ENCODE measurements at regions not wholly inside any gene's neighbourhood (a gene's known extent, or its start where the extent isn't known, plus 50 kb on each side); places are given as distances from the start of the nearest gene placed in this dataset.

DNA sequence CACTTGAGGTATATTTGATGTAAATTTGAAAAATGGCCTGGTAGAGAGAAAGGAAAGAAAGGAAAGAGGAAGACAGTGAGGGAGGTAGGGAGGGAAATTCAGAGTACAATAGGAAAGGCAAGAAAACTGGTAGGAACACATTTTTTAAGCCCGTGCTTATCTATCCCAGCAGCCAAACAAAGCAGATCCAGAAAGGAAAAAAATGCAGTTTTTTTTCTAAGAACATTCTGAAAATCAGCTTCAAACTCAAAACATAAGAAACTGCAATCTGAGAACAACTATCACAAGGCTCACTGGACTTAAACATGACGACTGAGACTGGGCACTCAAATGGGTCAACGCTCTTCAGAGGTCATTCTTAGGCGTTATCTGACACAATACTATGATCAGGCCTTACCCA is 408.3 kb upstream of the DDI1 start:
- DNase-seq: no peak

GRCh38 chr11:103631841-103632240 is 404.6 kb upstream of the DDI1 start:
- no peak for DNase-seq

- DNase-seq: no peak
These were observed 403.2 kb upstream of the DDI1 start for GRCh38 chr11:103633068-103633788.

DNA sequence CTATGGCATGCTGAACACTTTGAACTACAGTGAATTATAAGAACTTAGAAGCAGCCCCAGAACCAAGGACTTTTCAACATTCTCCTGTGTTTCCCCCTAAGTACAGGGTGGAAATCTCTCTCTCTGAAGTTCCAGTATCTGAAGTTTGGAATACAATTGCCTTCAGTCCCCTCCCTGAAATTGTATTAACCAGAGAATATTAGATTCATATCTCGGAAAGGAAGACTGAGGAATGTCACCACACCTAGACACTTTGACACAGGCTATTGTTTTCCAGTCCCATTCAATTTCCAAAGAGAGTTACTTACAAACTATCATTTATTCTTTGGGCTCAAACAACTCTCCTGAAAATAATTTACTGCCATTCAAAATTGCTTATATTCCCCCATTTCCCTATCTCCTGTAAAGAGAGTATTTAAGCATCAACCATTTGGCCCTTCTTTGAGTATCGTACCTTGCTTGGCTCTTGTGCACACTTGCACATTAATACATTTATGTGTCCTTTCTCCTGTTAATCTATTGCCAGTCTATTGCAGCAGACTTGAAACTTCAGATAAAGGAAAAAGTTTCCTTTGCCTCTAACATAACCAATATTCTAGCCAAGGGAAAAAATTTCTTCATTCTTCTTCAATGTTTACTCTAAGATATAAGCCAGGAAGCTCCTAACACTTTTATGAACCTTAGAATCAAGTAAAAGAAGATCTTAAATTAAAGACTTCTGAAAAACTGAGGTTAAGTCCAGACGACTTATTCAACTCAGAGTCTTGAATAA is 402.4 kb upstream of the DDI1 start:
- no peak for DNase-seq

- no peak for DNase-seq
These were observed 400.2 kb upstream of the DDI1 start for GRCh38 chr11:103636232-103636631.

DNA sequence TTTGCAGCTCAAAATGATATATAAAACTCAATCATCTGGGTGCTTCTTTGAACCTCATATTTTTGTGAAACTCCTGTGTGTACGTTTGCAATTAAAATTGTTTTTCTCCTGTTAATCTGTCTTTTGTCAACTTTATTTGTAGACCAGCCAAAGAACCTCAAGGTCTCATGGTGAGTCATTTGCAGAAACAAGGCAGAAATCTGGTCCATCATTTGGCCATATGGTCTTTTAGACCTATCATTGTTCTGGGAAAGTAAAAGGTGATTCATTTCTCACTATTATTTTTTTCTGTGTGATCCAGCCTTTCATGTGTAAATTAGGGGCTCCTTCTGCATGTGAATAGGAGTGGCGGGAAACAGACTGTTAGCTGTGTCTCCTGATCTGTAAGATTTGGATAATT is 399.1 kb upstream of the DDI1 start:
- DNase-seq: no peak

DNA sequence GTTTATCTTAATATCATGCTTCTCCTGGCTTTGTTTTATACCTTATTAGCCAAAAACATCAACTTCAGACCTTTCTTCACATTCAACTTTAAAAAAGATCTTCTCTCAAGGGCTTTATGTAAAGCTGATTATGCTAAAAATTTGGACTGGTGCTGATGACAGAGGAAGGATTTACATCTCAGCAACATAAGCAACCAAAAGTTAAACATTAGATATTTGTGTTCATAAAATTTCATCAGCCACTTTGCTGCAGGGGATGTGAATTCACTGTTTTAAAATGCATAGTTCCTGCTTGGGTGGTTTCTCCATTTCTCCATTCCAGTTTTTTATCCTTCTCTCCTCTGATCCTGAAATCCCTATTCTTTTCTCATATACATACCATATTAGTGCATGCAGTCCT is 398.6 kb upstream of the DDI1 start:
- no peak for DNase-seq

GRCh38 chr11:103644676-103645075 is 391.8 kb upstream of the DDI1 start:
- no peak for DNase-seq

DNA sequence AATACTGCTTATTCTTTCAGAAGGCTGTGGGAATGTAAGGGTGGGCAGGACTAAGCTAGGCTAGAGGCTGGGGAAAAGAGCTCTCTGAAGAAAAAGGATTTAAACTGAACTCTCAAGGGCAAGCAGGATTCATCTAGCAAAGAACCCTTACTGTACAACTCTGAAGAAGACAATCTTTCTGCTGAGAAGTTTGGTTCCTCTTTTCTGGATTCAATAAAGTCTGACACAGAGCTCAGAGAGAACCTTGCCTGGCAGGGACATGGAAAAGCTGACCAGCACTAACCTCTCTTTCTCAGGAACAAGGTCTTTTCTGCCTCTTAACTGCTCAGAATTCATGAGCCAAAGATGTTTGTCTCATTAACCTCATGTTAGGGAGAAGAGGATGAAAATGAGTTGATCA is 388.4 kb upstream of the DDI1 start:
- DNase-seq: no peak

DNA sequence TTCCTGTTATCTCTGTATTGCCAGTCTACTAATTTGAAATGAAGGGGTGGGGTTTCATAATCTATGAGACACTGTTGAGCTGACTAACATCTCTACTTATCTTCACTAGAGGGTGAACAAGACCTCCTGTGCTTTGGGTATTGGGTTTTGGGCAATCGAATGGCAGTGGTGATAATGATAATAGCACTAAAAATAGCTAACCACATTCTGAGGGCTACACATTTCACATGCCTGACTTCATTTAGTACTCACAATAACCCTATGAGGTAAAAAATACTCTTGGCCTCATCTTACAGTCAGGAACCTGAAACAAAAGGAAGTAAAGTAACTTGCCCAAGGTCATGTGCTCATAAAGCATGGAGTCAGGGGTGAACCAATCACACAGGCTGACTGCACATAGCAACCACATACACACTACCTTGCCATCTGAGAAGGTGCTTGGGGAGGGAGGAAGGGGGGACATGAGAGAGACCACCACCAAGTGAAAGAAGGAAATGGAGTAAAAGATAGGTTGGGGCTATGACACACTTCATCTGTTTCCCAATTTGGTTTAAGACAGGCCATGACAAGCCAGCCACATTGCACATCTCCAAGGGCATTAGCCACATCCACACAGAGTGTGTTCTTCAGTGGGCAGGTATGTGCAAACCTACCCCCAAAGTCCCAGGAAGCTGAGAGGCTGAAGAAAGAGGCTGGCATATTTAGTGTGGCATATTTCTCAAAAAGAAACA is 387.6 kb upstream of the DDI1 start:
- DNase-seq: no peak

DNA sequence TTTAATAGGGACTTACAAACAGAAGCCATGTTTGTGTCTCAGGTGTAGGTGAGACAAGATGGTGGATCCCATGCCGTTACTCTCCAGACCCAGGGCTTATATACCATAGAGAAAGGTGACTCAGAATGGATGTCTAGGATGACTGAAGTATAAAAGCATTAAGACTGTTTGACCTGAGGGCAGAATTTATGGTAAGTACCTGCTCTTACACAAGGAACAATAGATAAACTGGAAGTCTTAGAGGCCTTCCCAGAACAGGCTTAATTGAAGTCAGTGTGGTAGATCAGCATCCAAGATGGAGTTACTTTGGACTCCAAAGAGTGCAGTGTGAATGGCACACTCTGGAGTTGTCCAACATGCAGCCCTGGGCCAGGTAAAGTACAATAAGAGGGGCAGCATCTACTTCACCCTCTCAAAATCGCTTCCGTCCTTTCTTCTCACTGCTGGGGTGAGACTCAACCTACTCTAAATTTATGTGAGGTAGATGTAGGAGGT is 387.0 kb upstream of the DDI1 start:
- DNase-seq: no peak

- DNase-seq: no peak
These were observed 386.1 kb upstream of the DDI1 start for GRCh38 chr11:103650330-103650729.

- no peak for DNase-seq
These were observed 385.0 kb upstream of the DDI1 start for GRCh38 chr11:103651341-103651998.

DNA sequence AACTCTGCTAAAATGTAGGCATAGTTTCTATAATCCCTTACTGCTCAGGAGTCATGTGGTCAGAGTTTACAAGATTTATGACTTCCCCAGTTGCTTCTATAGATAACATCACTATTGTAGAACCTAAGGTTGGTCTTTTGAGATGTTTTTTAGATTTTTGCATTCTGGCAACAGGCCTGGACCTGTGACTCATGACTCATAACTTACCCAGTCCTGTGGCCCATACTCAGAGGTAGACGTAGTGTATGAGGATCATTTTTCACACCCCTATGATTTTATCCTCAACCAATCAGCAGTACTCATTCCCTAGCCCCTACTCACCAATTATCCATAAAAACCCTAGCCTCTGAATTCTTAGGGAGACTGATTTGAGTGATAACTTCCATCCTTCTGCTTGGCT is 384.4 kb upstream of the DDI1 start:
- DNase-seq: no peak

DNA sequence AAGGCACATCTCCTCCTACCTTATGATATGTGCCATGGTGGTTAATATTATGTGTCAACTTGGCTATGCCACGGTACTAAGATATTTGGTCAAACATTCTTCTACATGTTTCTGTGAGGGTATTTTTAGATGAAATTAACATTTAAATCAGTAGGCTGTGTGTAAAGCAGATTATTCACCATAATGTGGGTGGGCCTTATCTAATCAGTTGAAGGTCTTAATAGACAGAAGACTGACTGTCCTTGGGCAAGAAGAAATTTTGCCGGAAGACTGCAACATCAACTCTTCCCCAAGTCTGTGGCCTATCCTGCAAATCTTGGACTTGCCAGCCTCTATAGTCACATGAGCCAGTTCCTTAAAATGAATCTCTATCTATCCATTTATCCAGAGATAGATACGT is 380.1 kb upstream of the DDI1 start:
- no peak for DNase-seq

DNA sequence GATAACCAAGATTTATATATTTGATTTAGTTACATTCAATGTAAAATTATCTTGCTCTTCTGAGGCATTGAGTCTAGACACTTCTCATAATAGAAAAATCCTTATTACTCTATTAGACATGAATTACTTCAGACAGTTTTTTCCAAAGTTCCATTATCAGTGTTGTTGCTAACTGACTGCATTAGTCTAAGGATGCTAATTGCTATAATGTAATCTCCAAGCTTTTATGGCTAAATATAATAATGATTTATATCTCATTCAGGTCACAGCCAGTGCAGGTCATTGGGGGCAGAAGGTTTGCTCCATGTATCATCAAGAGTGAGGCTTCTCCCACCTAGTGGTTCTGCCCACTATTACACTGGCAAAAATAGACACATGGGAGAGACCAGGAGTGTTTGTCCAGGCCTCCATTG is 377.2 kb upstream of the DDI1 start:
- no peak for DNase-seq

- no peak for DNase-seq
These were observed 376.7 kb upstream of the DDI1 start for GRCh38 chr11:103659743-103660142.

- DNase-seq: no peak
These were observed 375.3 kb upstream of the DDI1 start for GRCh38 chr11:103661185-103661584.

DNA sequence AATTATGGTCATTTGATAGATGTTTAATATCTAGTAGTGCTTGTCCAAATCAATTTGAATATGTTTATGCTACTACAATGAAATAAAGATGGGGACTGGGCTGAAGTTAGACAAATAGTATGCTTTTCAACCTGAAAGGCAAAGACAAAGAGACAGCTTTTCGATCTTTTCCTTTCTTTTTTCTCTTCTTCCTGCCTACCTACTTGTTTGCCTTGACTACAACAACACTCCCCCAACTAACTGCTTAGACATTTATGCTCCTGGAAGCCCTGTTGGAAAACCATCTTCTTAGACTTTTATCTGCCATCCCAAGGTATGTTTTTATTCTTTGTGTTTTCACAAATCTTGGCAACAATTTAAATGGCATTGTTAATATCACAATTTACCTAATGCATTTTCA is 374.4 kb upstream of the DDI1 start:
- no peak for DNase-seq

DNA sequence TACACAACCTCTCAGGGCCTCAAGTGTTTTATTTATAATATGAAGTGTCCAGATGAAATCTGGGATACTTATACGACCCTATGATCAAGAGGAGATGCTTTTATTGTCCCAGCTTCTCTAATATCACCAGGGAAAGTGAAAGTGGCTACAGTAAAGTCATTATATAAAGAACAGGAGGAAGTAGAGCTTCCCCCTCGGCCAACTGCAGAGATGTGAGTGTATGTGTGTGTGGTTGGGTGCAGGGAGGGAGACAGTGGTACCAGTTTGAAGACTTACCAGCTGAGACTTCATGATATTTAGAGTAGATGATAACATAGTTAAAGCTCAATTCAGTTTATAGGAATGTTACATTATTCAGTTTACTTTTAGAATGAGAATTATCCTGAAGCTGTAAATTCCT is 373.6 kb upstream of the DDI1 start:
- peak; percentile 28 for DNase-seq

DNA sequence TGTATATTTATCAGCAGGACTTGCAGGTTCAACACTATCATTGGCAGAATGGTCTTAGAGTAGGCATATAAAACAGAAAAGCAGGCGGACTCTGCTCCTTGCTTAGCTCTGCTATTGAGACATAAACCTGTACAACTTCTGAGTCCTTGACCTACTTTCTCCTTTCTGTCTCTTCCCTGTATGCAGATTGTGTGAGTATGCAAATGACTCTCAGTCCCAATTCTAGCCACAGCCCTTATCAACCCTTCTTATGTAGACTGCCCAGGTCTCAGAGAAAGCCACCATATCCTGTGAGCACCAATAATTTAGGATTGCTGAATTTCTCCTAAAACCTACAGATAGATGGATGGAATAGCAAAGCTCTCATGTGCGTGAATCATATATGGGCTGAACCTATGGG is 367.6 kb upstream of the DDI1 start:
- DNase-seq: no peak

DNA sequence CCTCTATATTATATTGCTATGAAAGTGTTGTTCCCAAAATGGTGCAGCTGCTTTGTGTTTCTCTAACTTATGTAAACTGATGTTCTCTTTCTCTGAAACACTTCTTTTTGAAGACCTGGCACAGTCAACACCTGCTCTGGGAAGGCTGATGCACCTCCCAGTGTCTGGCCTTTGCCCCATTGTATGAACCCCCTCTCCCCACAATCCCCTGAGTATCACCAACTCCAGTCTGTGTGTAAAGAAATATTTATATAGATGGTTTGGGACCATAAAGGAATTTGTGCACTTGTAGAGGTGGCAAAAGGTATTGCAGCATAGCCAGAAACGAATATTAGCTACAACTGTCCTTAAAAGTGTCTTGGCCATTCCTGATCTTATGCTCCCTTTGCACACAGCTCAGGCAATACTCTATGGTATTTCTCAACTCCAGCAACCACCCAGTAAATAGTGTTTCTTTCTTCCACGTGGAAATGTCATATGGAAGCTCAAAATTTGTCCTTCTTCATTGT is 365.2 kb upstream of the DDI1 start:
- DNase-seq: no peak

GRCh38 chr11:103673773-103674172 is 362.7 kb upstream of the DDI1 start:
- DNase-seq: no peak
